Mucosa of rectum (tissue), 2 donors: ENCODE measurements at regions not wholly inside any gene's neighbourhood (a gene's known extent, or its start where the extent isn't known, plus 50 kb on each side); places are given as distances from the start of the nearest gene placed in this dataset.

Experiments
- H3K27ac ChIP-seq, 2 donors: one replicate each; pipeline ENCODE4 v1.7.0; 2013; ENCODE audit warnings: inconsistent platforms in 2 of 2, low read depth in 2 of 2, low read length in 2 of 2
- H3K27me3 ChIP-seq, 2 donors: one replicate each; pipeline ENCODE4 v1.7.0; 2013; ENCODE audit warnings: low read length in 2 of 2; ENCODE audit not compliant: control insufficient read depth in 2 of 2, insufficient read depth in 2 of 2
- H3K36me3 ChIP-seq, 2 donors: one replicate each; pipeline ENCODE4 v1.7.0; 2013; ENCODE audit warnings: low read length in 2 of 2; ENCODE audit not compliant: control insufficient read depth in 2 of 2, insufficient read depth in 2 of 2
- H3K4me1 ChIP-seq, 2 donors: one replicate each; pipeline ENCODE4 v1.7.0; 2013; ENCODE audit warnings: low read length in 2 of 2, mild to moderate bottlenecking in 1 of 2; ENCODE audit not compliant: control insufficient read depth in 2 of 2, insufficient read depth in 2 of 2
- H3K4me3 ChIP-seq, 2 donors: one replicate each; pipeline ENCODE4 v1.7.0; 2013; ENCODE audit warnings: low read length in 2 of 2
- H3K9ac ChIP-seq, 2 donors: one replicate each; pipeline ENCODE4 v1.7.0; 2013; ENCODE audit warnings: low read length in 2 of 2, low read depth in 1 of 2, mild to moderate bottlenecking in 1 of 2
- H3K9me3 ChIP-seq, 2 donors: one replicate each; pipeline ENCODE4 v1.7.0; 2013; ENCODE audit warnings: low read length in 2 of 2; ENCODE audit not compliant: control insufficient read depth in 2 of 2
- donor health status: healthy.
- donor health status: Normal muscosa, but diverticular disease.

GRCh38 chr10:81696609-81697388 is 178.2 kb upstream of the NRG3 start:
- Histone ChIP-seq H3K4me3 (no peak overlapping the region), H3K9me3 (peaks cover 0 to 5% of the 10 kb centered on the region in 2 donors), H3K27ac (no peak overlapping the region), H3K36me3 (no peaks in the 10 kb centered on the region), H3K4me1 (no peaks in the 10 kb centered on the region), H3K27me3 (no peaks in the 10 kb centered on the region), H3K9ac (no peak overlapping the region)

GRCh38 chr10:81704596-81704995 is 170.4 kb upstream of the NRG3 start:
- Histone ChIP-seq H3K9ac (no peak overlapping the region), H3K27ac (no peak overlapping the region), H3K36me3 (no peaks in the 10 kb centered on the region), H3K9me3 (peaks cover 0 to 2% of the 10 kb centered on the region in 2 donors), H3K4me1 (no peaks in the 10 kb centered on the region), H3K4me3 (no peak overlapping the region), H3K27me3 (no peaks in the 10 kb centered on the region)

- Histone ChIP-seq H3K4me1 (no peaks in the 10 kb centered on the region), H3K36me3 (no peaks in the 10 kb centered on the region), H3K9me3 (peaks cover 0 to 2% of the 10 kb centered on the region in 2 donors), H3K9ac (no peak overlapping the region), H3K27ac (no peak overlapping the region), H3K4me3 (no peak overlapping the region), H3K27me3 (no peaks in the 10 kb centered on the region)
Observed at GRCh38 chr10:81708416-81708815, 166.6 kb upstream of the NRG3 start.

- Histone ChIP-seq H3K9ac (no peak overlapping the region), H3K4me3 (no peak overlapping the region), H3K27me3 (no peaks in the 10 kb centered on the region), H3K27ac (no peak overlapping the region), H3K9me3 (peaks cover 0 to 2% of the 10 kb centered on the region in 2 donors), H3K4me1 (no peaks in the 10 kb centered on the region), H3K36me3 (no peaks in the 10 kb centered on the region)
Observed at GRCh38 chr10:81708929-81709328, 166.1 kb upstream of the NRG3 start.

GRCh38 chr10:81722399-81722798 is 152.6 kb upstream of the NRG3 start:
- H3K27me3 ChIP-seq, result no peaks in the 10 kb centered on the region
- no peaks in the 10 kb centered on the region for H3K4me1 ChIP-seq
- H3K36me3 ChIP-seq, result no peaks in the 10 kb centered on the region
- no peak overlapping the region for H3K9ac ChIP-seq
- no peak overlapping the region for H3K4me3 ChIP-seq
- H3K27ac ChIP-seq, result no peak overlapping the region
- peaks cover 0 to 3% of the 10 kb centered on the region in 2 donors for H3K9me3 ChIP-seq

- Histone ChIP-seq H3K27ac (no peak overlapping the region), H3K36me3 (no peaks in the 10 kb centered on the region), H3K9ac (no peak overlapping the region), H3K4me1 (no peaks in the 10 kb centered on the region), H3K9me3 (peaks cover 0 to 3% of the 10 kb centered on the region in 2 donors), H3K27me3 (no peaks in the 10 kb centered on the region), H3K4me3 (no peak overlapping the region)
Observed at GRCh38 chr10:81724431-81724830, 150.6 kb upstream of the NRG3 start.

- Histone ChIP-seq H3K9ac (no peak overlapping the region), H3K9me3 (no peaks in the 10 kb centered on the region), H3K36me3 (no peaks in the 10 kb centered on the region), H3K27ac (no peak overlapping the region), H3K4me3 (no peak overlapping the region), H3K27me3 (no peaks in the 10 kb centered on the region), H3K4me1 (no peaks in the 10 kb centered on the region)
Observed at GRCh38 chr10:81725851-81726250, 149.1 kb upstream of the NRG3 start.

GRCh38 chr10:81728692-81729091 is 146.3 kb upstream of the NRG3 start:
- Histone ChIP-seq H3K4me1 (no peaks in the 10 kb centered on the region), H3K9ac (no peak overlapping the region), H3K27ac (no peak overlapping the region), H3K9me3 (no peaks in the 10 kb centered on the region), H3K27me3 (no peaks in the 10 kb centered on the region), H3K36me3 (no peaks in the 10 kb centered on the region), H3K4me3 (no peak overlapping the region)

GRCh38 chr10:81730891-81731290 is 144.1 kb upstream of the NRG3 start:
- Histone ChIP-seq H3K27me3 (no peaks in the 10 kb centered on the region), H3K27ac (no peak overlapping the region), H3K9ac (no peak overlapping the region), H3K4me1 (no peaks in the 10 kb centered on the region), H3K4me3 (no peak overlapping the region), H3K36me3 (no peaks in the 10 kb centered on the region), H3K9me3 (no peaks in the 10 kb centered on the region)

- no peaks in the 10 kb centered on the region for H3K4me1 ChIP-seq
- no peak overlapping the region for H3K4me3 ChIP-seq
- H3K27me3 ChIP-seq, result no peaks in the 10 kb centered on the region
- no peak overlapping the region for H3K27ac ChIP-seq
- H3K9me3 ChIP-seq, result no peaks in the 10 kb centered on the region
- no peaks in the 10 kb centered on the region for H3K36me3 ChIP-seq
- H3K9ac ChIP-seq, result no peak overlapping the region
Observed at GRCh38 chr10:81733542-81733941, 141.5 kb upstream of the NRG3 start.
